ENCODE measurements at regions not wholly inside any gene's neighbourhood (a gene's known extent, or its start where the extent isn't known, plus 50 kb on each side); places are given as distances from the start of the nearest gene placed in this dataset.

- TF ChIP-seq CTCF (IDR thresholded peaks at IDR 0.05) (no peak), POLR2A (IDR thresholded peaks at IDR 0.05) (no peak)
Measured at GRCh38 chr14:76708028-76708427, 53.2 kb upstream of the VASH1 start.

All from breast epithelium (tissue), 3 donors.